Umbilical cord (tissue), 1 donor: ENCODE measurements at regions not wholly inside any gene's neighbourhood (a gene's known extent, or its start where the extent isn't known, plus 50 kb on each side); places are given as distances from the start of the nearest gene placed in this dataset.
A peak's percentile ranks its signal among the peaks of the same experiment; 100 is the strongest.

Source experiments
- DNase-seq: peaks from one replicate; pipeline ENCODE4 v3.0.0-alpha.2; 2015; ENCODE audit warnings: low spot score

- DNase-seq: peak; percentile 23
These were observed 365.7 kb upstream of the MAD2L1 start for GRCh38 chr4:120432301-120432860.

GRCh38 chr4:120431180-120431579 lies 364.5 kb upstream of the MAD2L1 start:
- no peak for DNase-seq

- no peak for DNase-seq
These were observed 351.5 kb upstream of the MAD2L1 start for GRCh38 chr4:120418146-120418545.

GRCh38 chr4:120415896-120416295 lies 349.2 kb upstream of the MAD2L1 start:
- no peak for DNase-seq

GRCh38 chr4:120406960-120407359 lies 340.3 kb upstream of the MAD2L1 start:
- no peak for DNase-seq

GRCh38 chr4:120403296-120403695 lies 336.6 kb upstream of the MAD2L1 start:
- DNase-seq: no peak

- no peak for DNase-seq
These were observed 333.8 kb upstream of the MAD2L1 start for GRCh38 chr4:120400441-120400840.

- DNase-seq: peak; percentile 6
These were observed 333.2 kb upstream of the MAD2L1 start for GRCh38 chr4:120399826-120400225.

GRCh38 chr4:120395746-120396145 lies 329.1 kb upstream of the MAD2L1 start:
- DNase-seq: no peak

GRCh38 chr4:120355881-120356280 lies 289.2 kb upstream of the MAD2L1 start:
- no peak for DNase-seq

- no peak for DNase-seq
These were observed 287.7 kb upstream of the MAD2L1 start for GRCh38 chr4:120354381-120354780.

GRCh38 chr4:120353235-120353634 lies 286.6 kb upstream of the MAD2L1 start:
- no peak for DNase-seq

GRCh38 chr4:120352739-120353138 lies 286.1 kb upstream of the MAD2L1 start:
- DNase-seq: no peak

GRCh38 chr4:120348948-120349347 lies 282.3 kb upstream of the MAD2L1 start:
- no peak for DNase-seq

- no peak for DNase-seq
These were observed 281.9 kb upstream of the MAD2L1 start for GRCh38 chr4:120348521-120348920.

- DNase-seq: no peak
These were observed 265.1 kb upstream of the MAD2L1 start for GRCh38 chr4:120331486-120332370.

- DNase-seq: no peak
These were observed 262.7 kb upstream of the MAD2L1 start for GRCh38 chr4:120329386-120329785.

- DNase-seq: no peak
These were observed 260.6 kb upstream of the MAD2L1 start for GRCh38 chr4:120327276-120327675.

GRCh38 chr4:120319046-120319767 lies 252.6 kb upstream of the MAD2L1 start:
- DNase-seq: peak; percentile 84

- no peak for DNase-seq
These were observed 251.7 kb upstream of the MAD2L1 start for GRCh38 chr4:120318196-120318846.

- no peak for DNase-seq
These were observed 251.1 kb upstream of the MAD2L1 start for GRCh38 chr4:120317713-120318112.

GRCh38 chr4:120316416-120316815 lies 249.8 kb upstream of the MAD2L1 start:
- DNase-seq: no peak
